OCI-LY1 (cell line): ENCODE measurements at regions not wholly inside any gene's neighbourhood (a gene's known extent, or its start where the extent isn't known, plus 50 kb on each side); places are given as distances from the start of the nearest gene placed in this dataset.

ENCODE experiments used
- CTCF ChIP-seq: fragments of 200-600 bp; sonication (generic), shearing (Covaris generic); IDR thresholded peaks from 2 replicates; pipeline ENCODE4 v1.5.1; 2017; ENCODE audit warnings: mild to moderate bottlenecking, antibody characterized with exemption, low read length, moderate library complexity, mixed read lengths
- EZH2 ChIP-seq: fragments of 200-600 bp; sonication (generic), shearing (Covaris generic); IDR thresholded peaks from 2 replicates; pipeline ENCODE4 v1.8.0; 2017; ENCODE audit warnings: borderline replicate concordance, mixed run types, mild to moderate bottlenecking, antibody characterized with exemption, low read length, moderate library complexity, mixed read lengths

DNA sequence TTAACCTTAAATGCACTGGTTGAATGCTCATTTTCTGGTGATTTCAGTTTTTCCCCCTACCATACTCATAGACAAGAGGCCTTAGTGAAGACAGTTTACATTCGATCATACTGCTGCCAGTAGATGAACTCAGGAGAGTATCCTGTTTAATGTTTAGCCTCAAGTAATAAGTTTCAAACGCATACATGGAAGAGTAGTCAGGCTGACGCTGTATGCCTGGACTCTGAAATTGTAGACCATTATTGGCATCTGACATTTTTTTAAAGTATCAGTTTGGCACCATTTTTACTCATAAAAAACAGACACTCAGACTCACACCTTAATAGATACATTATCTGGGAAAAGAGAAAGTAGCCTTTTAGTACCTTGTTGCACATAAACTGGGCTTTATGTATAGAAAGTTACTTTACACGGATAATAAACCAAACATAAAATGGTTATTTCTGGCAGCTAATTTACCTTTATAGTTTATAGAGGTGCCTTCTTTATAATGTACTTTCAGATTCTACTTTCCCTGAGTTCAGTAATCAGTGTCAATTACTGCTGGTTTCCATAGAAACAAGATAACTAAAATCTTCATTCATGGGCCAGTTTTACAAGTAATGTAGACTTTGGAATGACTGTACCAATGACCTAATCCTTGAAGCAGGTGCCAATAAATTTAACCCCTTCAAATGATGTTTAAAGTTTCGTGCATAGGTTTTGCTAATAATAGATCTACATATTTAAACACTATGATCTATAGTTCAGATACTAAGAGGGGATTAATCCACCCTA, 183.8 kb upstream of the ITGA1 start:
- TF ChIP-seq CTCF (no peak), EZH2 (no peak)
